Astrocyte (in vitro differentiated cells and primary cell): ENCODE measurements at regions not wholly inside any gene's neighbourhood (a gene's known extent, or its start where the extent isn't known, plus 50 kb on each side); places are given as distances from the start of the nearest gene placed in this dataset.

Experiments
- EZH2 ChIP-seq: IDR thresholded peaks from 2 replicates; pipeline ENCODE4 v1.6.1; 2012; ENCODE audit warnings: mild to moderate bottlenecking, low read length, inconsistent platforms; ENCODE audit not compliant: insufficient read depth
- TF ChIP-seq, protein P1 (sequence below): IDR thresholded peaks from 2 replicates; pipeline ENCODE4 v1.5.1; 2011; ENCODE audit warnings: low read depth, mild to moderate bottlenecking, inconsistent platforms, low read length, moderate library complexity; ENCODE audit not compliant: insufficient read depth

DNA sequence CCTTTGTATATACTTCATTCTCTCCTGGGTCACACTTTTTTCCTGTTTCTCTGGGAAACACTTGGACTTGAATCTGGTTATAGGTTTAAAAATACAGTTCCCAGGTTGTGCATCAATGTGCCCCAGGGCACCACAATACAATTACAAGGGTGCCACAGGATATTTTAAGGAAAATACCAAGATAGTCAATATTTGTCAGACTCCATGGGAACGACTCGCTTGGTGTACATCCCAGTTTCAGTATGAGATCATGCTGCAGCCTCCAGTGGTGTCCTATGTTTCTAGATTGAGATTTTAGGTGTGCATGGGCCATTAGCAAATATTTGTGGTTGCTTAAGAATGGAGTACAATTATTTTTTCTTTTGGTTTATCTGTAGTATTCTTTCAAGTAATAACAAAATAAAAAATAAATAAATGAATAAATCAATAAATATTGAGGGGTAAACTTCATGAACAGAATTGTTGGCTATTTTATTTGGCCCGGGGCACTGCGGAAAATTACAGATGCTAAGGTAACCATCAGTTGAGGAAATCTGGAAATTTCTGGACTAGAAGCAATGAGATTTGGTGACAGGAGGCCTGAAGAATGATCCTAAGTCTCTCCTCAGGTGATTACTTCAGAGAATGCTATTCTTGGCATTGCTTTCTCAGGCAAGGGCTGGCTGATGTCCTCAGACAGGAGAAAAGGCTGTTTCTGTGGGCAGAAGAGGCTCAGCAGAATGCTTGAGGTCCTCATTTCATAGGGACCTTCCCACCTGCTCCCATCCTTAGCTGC is 649.3 kb upstream of the SOX11 start:
- TF ChIP-seq, protein P1, sequence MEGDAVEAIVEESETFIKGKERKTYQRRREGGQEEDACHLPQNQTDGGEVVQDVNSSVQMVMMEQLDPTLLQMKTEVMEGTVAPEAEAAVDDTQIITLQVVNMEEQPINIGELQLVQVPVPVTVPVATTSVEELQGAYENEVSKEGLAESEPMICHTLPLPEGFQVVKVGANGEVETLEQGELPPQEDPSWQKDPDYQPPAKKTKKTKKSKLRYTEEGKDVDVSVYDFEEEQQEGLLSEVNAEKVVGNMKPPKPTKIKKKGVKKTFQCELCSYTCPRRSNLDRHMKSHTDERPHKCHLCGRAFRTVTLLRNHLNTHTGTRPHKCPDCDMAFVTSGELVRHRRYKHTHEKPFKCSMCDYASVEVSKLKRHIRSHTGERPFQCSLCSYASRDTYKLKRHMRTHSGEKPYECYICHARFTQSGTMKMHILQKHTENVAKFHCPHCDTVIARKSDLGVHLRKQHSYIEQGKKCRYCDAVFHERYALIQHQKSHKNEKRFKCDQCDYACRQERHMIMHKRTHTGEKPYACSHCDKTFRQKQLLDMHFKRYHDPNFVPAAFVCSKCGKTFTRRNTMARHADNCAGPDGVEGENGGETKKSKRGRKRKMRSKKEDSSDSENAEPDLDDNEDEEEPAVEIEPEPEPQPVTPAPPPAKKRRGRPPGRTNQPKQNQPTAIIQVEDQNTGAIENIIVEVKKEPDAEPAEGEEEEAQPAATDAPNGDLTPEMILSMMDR = no peak
- no peak for TF ChIP-seq EZH2
